ENCODE measurements at regions not wholly inside any gene's neighbourhood (a gene's known extent, or its start where the extent isn't known, plus 50 kb on each side); places are given as distances from the start of the nearest gene placed in this dataset.

- TF ChIP-seq CTCF (conservative IDR thresholded peaks at IDR 0.05 in 1 of 2, IDR thresholded peaks at IDR 0.05 in 1 of 2; ENCODE audit: extremely low read depth in 1 of 2, insufficient read depth in 1 of 2, low read depth in 1 of 2, low read length in 2 of 2) (no peak), EZH2 (IDR thresholded peaks at IDR 0.05; ENCODE audit: borderline replicate concordance, low read length) (no peak)
Measured at GRCh38 chr13:33509642-33510229, 224.2 kb upstream of the STARD13 start.
